WTC11 (cell line): ENCODE measurements at regions not wholly inside any gene's neighbourhood (a gene's known extent, or its start where the extent isn't known, plus 50 kb on each side); places are given as distances from the start of the nearest gene placed in this dataset.

Experiments
- ATAC-seq: fragments of 200-7000 bp; cut with Tn5 transposase; 2 replicates; pipeline ENCODE4 v1.10.0; 2021; ENCODE audit warnings: mild to moderate bottlenecking, moderate library complexity
- CTCF ChIA-PET: fragments of 300-600 bp; sonication (Branson Sonifier 250); formaldehyde crosslinking; loops from one replicate; lab custom pipeline; 2021; ENCODE audit warnings: antibody characterized with exemption; lab: Charles Lee
- POLR2A ChIA-PET: fragments of 350-600 bp; sonication (Branson Sonifier 250); formaldehyde crosslinking; loops from one replicate; lab custom pipeline; 2021; ENCODE audit warnings: antibody characterized with exemption; lab: Charles Lee
- DNase-seq: peaks from one replicate; pipeline ENCODE4 v3.0.0; 2021; ENCODE audit warnings: low spot score
- H3K27ac Mint-ChIP-seq: 2 replicates; pipeline ENCODE4 v1.8.0; 2021; ENCODE audit warnings: mixed read lengths
- H3K27me3 Mint-ChIP-seq: 2 replicates; pipeline ENCODE4 v1.8.0; 2021; ENCODE audit warnings: low read depth, mild to moderate bottlenecking, moderate library complexity, mixed read lengths
- H3K36me3 Mint-ChIP-seq: 2 replicates; pipeline ENCODE4 v1.8.0; 2021; ENCODE audit warnings: mixed read lengths
- H3K4me1 Mint-ChIP-seq: 2 replicates; pipeline ENCODE4 v1.8.0; 2022; ENCODE audit warnings: mixed read lengths
- H3K4me3 Mint-ChIP-seq: 2 replicates; pipeline ENCODE4 v1.8.0; 2021; ENCODE audit warnings: mild to moderate bottlenecking, moderate library complexity, mixed read lengths
- H3K9me3 Mint-ChIP-seq: 2 replicates; pipeline ENCODE4 v1.8.0; 2021; ENCODE audit warnings: mixed read lengths
- ATF2 ChIP-seq: sonication (generic); formaldehyde crosslinking; IDR thresholded peaks from 2 replicates; pipeline ENCODE4 v1.8.1; 2022; ENCODE audit warnings: low read depth, missing genetic modification reagents, borderline replicate concordance
- ATF3 ChIP-seq: sonication (generic); formaldehyde crosslinking; conservative IDR thresholded peaks from 2 replicates; pipeline ENCODE4 v1.8.1; 2022; ENCODE audit warnings: mild to moderate bottlenecking, missing genetic modification reagents
- CDX4 ChIP-seq: fragments of 250-450 bp; sonication (Bioruptor Pico); IDR thresholded peaks from 2 replicates; pipeline ENCODE4 v1.9.0; 2021; ENCODE audit warnings: moderate library complexity, mild to moderate bottlenecking, inconsistent platforms, borderline replicate concordance
- E2F1 ChIP-seq: sonication (generic); formaldehyde crosslinking; IDR thresholded peaks from 2 replicates; pipeline ENCODE4 v1.8.0; 2022; ENCODE audit warnings: mild to moderate bottlenecking, missing genetic modification reagents
- ELF4 ChIP-seq: sonication (generic); formaldehyde crosslinking; IDR thresholded peaks from 2 replicates; pipeline ENCODE4 v1.8.1; 2022; ENCODE audit warnings: low read depth, mild to moderate bottlenecking, moderate library complexity, missing genetic modification reagents
- FOXJ3 ChIP-seq: sonication (generic); formaldehyde crosslinking; IDR thresholded peaks from 2 replicates; pipeline ENCODE4 v1.9.0; 2021; ENCODE audit warnings: missing genetic modification reagents, mild to moderate bottlenecking, borderline replicate concordance
- GTF2I ChIP-seq: fragments of 250-450 bp; sonication (Bioruptor Pico); conservative IDR thresholded peaks from 2 replicates; pipeline ENCODE4 v1.4.0; 2021; ENCODE audit warnings: mild to moderate bottlenecking
- IRF1 ChIP-seq: sonication (generic); formaldehyde crosslinking; IDR thresholded peaks from 2 replicates; pipeline ENCODE4 v1.8.0; 2023; ENCODE audit warnings: missing genetic modification reagents
- JUN ChIP-seq: sonication (generic); formaldehyde crosslinking; IDR thresholded peaks from 2 replicates; pipeline ENCODE4 v1.8.0; 2023; ENCODE audit warnings: mild to moderate bottlenecking, missing genetic modification reagents
- MAX ChIP-seq: sonication (generic); formaldehyde crosslinking; IDR thresholded peaks from 2 replicates; pipeline ENCODE4 v1.8.0; 2022; ENCODE audit warnings: mild to moderate bottlenecking, missing genetic modification reagents
- MYBL2 ChIP-seq: sonication (generic); formaldehyde crosslinking; IDR thresholded peaks from 2 replicates; pipeline ENCODE4 v1.8.1; 2023; ENCODE audit warnings: mild to moderate bottlenecking, moderate library complexity, missing genetic modification reagents
- NFATC4 ChIP-seq: fragments of 250-450 bp; sonication (Bioruptor Pico); IDR thresholded peaks from 2 replicates; pipeline ENCODE4 v1.9.0; 2021; ENCODE audit warnings: mild to moderate bottlenecking
- NR2C2 ChIP-seq: sonication (generic); formaldehyde crosslinking; IDR thresholded peaks from 2 replicates; pipeline ENCODE4 v1.8.0; 2022; ENCODE audit warnings: mild to moderate bottlenecking, missing genetic modification reagents
- RELA ChIP-seq: sonication (generic); formaldehyde crosslinking; IDR thresholded peaks from 2 replicates; pipeline ENCODE4 v1.8.1; 2022; ENCODE audit warnings: missing genetic modification reagents, mild to moderate bottlenecking, borderline replicate concordance
- SMAD4 ChIP-seq: sonication (generic); formaldehyde crosslinking; IDR thresholded peaks from 2 replicates; pipeline ENCODE4 v1.8.0; 2022; ENCODE audit warnings: mild to moderate bottlenecking, missing genetic modification reagents
- STAT6 ChIP-seq: sonication (generic); formaldehyde crosslinking; conservative IDR thresholded peaks from 2 replicates; pipeline ENCODE4 v1.8.1; 2023; ENCODE audit warnings: mild to moderate bottlenecking, low read depth, missing genetic modification reagents, moderate library complexity
- TEAD4 ChIP-seq: sonication (generic); formaldehyde crosslinking; IDR thresholded peaks from 2 replicates; pipeline ENCODE4 v1.8.0; 2022; ENCODE audit warnings: mild to moderate bottlenecking, missing genetic modification reagents
- ZNF219 ChIP-seq: sonication (generic); formaldehyde crosslinking; IDR thresholded peaks from 2 replicates; pipeline ENCODE4 v1.8.0; 2023; ENCODE audit warnings: missing genetic modification reagents, mild to moderate bottlenecking, borderline replicate concordance
- ZNF281 ChIP-seq: sonication (generic); formaldehyde crosslinking; IDR thresholded peaks from 2 replicates; pipeline ENCODE4 v1.8.0; 2023; ENCODE audit warnings: mild to moderate bottlenecking, missing genetic modification reagents
- ZNF423 ChIP-seq: fragments of 250-450 bp; sonication (Bioruptor Pico); IDR thresholded peaks from 2 replicates; pipeline ENCODE4 v2.1.2; 2022; ENCODE audit warnings: mild to moderate bottlenecking, moderate library complexity

- POLR2A ChIA-PET: no interaction called here
Measured at GRCh38 chr13:112141643-112142400, 74.9 kb downstream of the SOX1 start.

More at GRCh38 chr13:112141643-112142400, 74.9 kb downstream of the SOX1 start:
- DNase-seq (no peak), ATAC-seq (no peak)
- no peak for TF ChIP-seq RELA
- TF ChIP-seq CDX4 (CRISPR knock-in tag): no peak
- TF ChIP-seq E2F1 (CRISPR knock-in tag): no peak
- no peak for TF ChIP-seq MYBL2 (CRISPR knock-in tag)
- no peak for TF ChIP-seq ELF4 (CRISPR knock-in tag)
- no peak for TF ChIP-seq ATF2 (CRISPR knock-in tag)
- no peak for TF ChIP-seq JUN (CRISPR knock-in tag)
- no peak for TF ChIP-seq IRF1
- no peak for TF ChIP-seq TEAD4 (CRISPR knock-in tag)
- TF ChIP-seq ZNF423 (CRISPR knock-in tag): no peak
- TF ChIP-seq SMAD4 (CRISPR knock-in tag): no peak
- TF ChIP-seq GTF2I (CRISPR knock-in tag): no peak
- TF ChIP-seq ZNF219: no peak
- TF ChIP-seq ATF3 (CRISPR knock-in tag): no peak
- TF ChIP-seq STAT6 (CRISPR knock-in tag): no peak
- TF ChIP-seq NFATC4 (CRISPR knock-in tag): no peak
- TF ChIP-seq NR2C2 (CRISPR knock-in tag): no peak
- no peak for TF ChIP-seq ZNF281 (CRISPR knock-in tag)
- TF ChIP-seq MAX (CRISPR knock-in tag): no peak
- no peak for TF ChIP-seq FOXJ3 (CRISPR knock-in tag)
- CTCF ChIA-PET: no interaction called here
- Mint-ChIP-seq H3K4me1 (no peaks in the 10 kb centered on the region), H3K27ac (no peak overlapping the region), H3K36me3 (no peaks in the 10 kb centered on the region), H3K9me3 (no peaks in the 10 kb centered on the region), H3K27me3 (no peaks in the 10 kb centered on the region; the same call in 1 of the 2 replicates), H3K4me3 (no peak overlapping the region)
